D721Med (cell line): ENCODE measurements at regions not wholly inside any gene's neighbourhood (a gene's known extent, or its start where the extent isn't known, plus 50 kb on each side); places are given as distances from the start of the nearest gene placed in this dataset.

Experiments
- DNase-seq: peaks from one replicate; pipeline ENCODE4 v3.0.0; 2011; ENCODE audit warnings: low spot score; ENCODE audit not compliant: insufficient read length
- FAIRE-seq: peaks from 2 replicates; lab custom pipeline; 2011; peaks lifted over from hg19 to GRCh38; lab: Jason Lieb, UNC
- CTCF ChIP-seq: IDR thresholded peaks from 2 replicates; pipeline ENCODE4 v1.5.1; 2012; ENCODE audit warnings: mild to moderate bottlenecking, control low read depth; ENCODE audit not compliant: insufficient read depth; ENCODE audit errors: missing control alignments

DNA sequence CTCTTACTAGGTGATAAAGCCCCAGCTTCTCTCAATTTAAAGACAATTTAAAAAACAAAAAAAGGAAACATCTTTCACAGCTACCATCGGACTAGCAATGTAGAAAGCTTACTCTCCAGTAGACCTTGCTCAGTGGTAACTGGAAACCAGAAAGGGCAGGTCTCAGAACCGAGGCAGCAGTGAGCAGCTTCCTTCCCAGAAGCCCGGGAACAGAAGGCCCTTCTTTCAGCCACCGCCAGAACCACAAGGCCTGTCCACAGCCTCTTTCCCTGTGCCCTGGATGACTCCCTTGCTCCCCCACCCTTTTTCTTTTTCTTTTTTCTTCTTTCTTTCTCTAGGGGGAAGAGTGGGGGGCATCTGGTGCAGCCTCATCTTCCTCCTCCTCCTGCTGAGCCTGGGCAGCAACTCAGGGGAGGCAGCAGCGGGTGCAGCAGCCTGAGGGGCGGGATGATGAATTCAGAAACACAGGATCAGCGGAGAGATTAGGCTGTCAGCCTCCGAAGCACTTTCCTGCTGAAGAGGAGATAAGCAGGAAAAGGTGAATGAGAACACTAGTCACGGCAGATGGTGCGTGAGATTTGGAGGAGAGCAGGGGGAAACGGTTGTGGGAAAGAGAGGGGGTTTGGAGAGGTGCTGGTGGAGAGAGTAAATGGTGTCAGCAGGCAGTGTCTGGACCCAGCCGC, 158.5 kb downstream of the ID4 start:
- FAIRE-seq, result peak; percentile 71
- TF ChIP-seq CTCF, result no peak
- peak; percentile 19 for DNase-seq

DNA sequence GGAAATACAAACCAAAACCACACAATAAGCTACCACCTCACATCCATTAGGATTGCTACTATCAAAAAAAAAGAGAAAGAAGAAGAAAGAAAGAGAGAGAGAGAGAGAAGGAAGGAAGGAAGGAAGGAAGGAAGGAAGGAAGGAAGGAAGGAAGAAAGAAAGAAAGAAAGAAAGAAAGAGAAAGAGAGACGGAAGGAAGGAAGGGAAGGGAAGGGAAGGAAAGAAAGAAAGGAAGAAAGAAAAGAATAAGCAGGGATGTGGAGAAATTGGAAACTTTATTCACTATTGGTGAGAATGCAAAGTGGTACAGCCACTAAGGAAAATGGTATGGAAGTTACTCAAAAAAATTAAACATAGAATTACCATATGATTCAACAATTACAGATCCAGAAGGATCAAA, 159.9 kb downstream of the ID4 start:
- FAIRE-seq (no peak), DNase-seq (no peak)
- no peak for TF ChIP-seq CTCF

GRCh38 chr6:19998541-19998940, 161.4 kb downstream of the ID4 start:
- TF ChIP-seq CTCF, result no peak
- no peak for FAIRE-seq
- DNase-seq, result no peak

- TF ChIP-seq CTCF, result no peak
- FAIRE-seq (no peak), DNase-seq (no peak)
Observed at GRCh38 chr6:19999319-20000191, 162.4 kb downstream of the ID4 start.

- no peak for TF ChIP-seq CTCF
- FAIRE-seq (no peak), DNase-seq (no peak)
Observed at GRCh38 chr6:20001286-20001685, 164.1 kb downstream of the ID4 start.

GRCh38 chr6:20006037-20006436, 168.9 kb downstream of the ID4 start:
- no peak for TF ChIP-seq CTCF
- FAIRE-seq (no peak), DNase-seq (no peak)

DNA sequence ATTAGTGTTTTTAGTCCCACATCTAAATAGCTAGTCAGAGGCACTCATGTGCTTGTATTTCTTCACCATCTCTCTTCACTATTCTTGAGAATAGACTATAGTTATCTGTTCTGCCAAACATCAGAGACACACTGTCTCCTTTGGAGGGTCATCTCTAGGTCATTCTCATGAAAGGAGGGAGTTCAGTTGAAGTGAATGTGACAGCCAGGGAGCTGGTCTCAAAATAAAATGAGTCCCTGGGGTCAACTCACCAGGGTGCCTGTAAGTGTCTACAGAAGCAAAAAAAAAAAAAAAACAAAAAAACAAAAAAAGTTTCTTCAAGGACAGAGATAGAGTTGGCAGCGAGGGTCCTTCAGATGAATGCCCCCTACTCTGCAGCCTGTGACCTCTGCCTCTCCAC, 171.0 kb downstream of the ID4 start:
- no peak for TF ChIP-seq CTCF
- DNase-seq (no peak), FAIRE-seq (no peak)
